GM19023 (cell line): ENCODE measurements at regions not wholly inside any gene's neighbourhood (a gene's known extent, or its start where the extent isn't known, plus 50 kb on each side); places are given as distances from the start of the nearest gene placed in this dataset.

Experiments
- ATAC-seq: cut with Tn5 transposase; IDR thresholded peaks from one replicate; pipeline ENCODE4 v1.9.1; 2021; ENCODE audit warnings: mild to moderate bottlenecking, moderate library complexity; ENCODE audit not compliant: unreplicated experiment

DNA sequence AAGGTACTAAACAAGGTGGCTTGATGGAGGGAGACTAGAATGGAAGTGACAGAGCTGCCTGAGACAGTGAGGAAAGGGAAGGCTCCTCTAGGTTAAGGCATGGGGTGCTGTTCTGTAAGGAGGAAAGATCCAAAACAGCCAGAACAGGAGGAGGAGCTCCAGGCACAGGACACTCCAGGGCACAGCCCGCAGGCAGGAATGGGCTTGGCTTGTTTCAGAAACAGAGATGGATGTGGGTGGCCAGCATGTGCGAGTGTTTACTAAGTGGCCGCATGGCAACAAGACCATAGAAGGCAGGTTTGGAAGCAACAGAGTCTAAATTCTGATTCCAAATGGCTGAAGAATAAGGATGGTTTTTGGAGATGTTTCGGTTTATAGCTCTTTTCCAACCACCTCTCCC is 889.1 kb downstream of the AACS start:
- ATAC-seq: no peak

DNA sequence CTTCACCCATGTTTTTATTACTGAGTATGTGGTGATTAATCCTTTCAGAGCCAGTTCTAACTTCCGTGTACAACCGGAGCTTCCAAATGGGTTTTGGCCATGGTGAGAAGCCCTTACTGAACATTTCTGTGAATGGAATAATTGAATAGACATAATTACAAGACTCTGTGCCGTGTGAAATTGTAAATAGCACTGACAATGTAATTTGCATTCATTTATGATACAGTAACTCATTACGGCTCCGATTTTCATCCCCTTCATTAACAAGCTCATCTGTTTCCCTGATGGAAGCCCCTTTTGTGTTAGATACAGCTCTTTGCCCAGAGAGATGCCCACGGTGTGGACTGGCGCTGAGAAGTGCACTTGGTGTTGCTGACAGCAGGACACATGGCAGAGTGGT is 891.0 kb downstream of the AACS start:
- no peak for ATAC-seq

DNA sequence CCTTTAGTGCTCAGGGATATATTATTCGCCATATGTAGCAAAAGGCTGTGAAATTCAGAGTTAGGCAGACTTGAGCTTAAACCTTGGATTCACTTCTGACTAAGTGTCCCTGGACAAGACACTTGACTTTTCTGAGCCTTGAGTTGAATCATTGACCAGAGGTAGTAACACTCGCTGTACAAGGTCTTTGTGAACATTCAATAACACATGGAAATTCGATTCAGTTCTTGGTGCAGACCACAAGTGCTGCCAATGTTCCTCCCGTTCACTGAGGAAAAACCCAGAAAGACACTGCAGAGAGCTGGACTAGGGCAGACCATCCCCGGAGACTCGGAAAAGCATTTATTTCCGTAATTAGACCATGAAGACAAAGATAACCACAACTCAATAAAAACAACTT is 901.4 kb downstream of the AACS start:
- no peak for ATAC-seq

DNA sequence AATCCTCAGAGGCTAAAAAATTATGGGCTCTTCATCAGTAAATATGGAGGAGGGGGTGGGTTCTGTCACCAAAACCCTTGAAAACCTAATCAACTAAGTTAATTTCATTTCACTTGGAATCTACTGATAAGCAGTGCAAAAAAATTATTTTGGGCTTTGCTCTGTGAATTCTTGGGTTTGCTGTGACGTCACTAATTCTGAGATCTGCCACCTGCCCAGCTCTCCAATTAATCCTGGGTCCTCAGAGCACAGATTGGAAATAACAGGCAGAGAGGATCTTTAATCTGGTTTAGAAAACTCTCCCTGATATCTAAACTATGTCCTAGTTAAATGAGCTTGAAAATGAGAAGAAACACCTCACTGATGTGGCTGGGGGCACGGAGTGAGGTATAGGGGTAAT is 903.2 kb downstream of the AACS start:
- ATAC-seq: no peak

DNA sequence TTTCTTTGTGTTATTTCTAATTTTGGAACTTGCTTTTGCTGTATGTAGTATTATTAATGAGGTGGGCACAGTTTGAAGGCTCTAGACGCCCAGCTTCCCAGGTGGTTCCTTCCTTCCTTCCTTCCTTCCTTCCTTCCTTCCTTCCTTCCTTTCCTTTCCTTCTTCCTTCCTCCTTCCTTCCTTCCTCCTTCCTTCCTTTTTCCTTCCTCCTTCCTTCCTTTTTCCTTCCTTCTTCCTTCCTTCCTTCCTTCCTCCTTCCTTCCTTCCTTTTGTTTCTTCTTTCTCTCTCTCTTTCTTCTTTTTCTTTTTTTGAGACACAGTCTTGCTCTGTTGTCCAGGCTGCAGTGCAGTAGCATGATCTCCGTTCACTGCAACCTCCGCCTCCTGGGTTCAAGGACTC is 906.7 kb downstream of the AACS start:
- no peak for ATAC-seq

DNA sequence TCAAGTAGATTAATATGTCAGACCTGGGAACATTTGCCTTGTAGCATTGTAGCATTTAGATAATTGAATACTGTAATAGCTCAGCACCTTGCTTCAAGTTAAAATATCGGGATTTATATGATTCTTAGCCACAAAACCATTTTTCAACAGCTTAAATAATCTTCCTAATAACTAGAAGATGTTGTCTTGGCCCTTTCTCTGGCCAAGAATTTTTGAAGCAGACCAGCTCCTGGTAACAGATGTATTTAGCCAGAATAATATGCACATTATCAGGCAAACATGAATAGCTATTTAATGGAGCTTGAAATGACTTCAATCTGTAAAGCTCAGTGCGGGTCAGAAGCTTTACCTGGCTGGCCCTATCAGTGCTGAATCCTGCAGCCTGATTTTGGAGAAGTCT is 913.1 kb downstream of the AACS start:
- no peak for ATAC-seq

DNA sequence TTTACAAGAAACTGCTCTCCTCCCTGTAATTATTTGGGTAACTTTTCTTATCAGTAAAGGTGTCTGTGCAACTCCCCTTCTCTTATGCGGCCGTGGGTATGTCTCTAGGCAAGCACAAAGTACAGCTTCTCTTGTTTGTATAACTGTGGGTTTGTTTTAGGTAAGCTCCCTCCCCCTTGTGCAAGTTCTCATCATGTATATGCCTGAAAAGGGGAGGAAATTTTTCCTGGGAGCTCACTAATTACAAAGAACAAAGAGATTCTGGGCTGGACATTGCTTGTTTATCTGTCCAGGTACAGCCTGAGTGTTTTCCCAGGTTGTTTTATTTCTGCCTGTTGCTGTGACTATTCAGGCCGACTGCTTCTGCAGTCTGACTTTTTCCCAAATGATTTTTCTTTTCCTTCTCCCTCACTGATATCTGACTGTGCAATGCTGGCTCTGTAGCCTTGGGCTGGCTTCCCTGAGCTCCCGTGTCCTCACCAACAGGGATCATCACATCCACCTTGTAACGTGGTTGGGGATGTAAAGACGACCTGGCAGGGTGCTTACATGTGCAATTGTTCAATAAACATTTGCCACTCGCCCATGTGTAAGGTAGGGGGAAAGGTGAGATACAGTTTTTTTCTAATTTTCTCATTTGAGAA is 916.5 kb downstream of the AACS start:
- ATAC-seq: no peak

DNA sequence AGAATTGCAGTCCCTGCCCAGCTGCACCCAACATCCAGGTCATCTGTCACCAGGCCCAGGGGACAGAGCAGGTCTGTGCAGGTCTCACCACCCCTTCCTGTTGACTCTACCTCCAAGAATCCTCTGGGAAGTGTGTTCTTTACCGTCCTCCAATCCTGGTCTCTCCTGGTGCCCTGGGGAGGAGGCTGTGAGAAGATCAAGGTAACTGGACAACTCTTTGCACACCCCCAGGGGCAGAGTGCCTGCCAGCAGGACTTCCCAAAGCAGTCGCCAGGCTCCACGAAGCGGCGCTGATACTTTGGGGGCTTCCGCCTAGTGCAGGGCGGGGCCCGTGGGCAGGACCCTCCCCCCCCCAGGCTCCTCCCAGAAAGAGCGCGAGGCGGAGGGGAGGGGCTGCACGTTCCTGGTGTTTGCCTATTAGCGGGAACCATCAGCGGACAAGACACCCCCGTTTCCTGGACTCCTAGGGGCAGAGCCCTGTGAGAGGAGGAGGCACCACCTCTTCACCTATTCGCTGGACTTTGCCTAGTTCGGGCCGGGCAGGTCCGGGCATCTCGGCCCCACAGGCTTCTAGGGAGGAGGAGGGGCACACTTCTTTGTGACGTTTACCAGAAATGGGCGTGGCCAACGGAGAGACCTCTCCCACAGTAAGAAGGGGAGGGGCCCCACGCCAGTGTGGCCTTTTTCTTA is 918.0 kb downstream of the AACS start:
- no peak for ATAC-seq

DNA sequence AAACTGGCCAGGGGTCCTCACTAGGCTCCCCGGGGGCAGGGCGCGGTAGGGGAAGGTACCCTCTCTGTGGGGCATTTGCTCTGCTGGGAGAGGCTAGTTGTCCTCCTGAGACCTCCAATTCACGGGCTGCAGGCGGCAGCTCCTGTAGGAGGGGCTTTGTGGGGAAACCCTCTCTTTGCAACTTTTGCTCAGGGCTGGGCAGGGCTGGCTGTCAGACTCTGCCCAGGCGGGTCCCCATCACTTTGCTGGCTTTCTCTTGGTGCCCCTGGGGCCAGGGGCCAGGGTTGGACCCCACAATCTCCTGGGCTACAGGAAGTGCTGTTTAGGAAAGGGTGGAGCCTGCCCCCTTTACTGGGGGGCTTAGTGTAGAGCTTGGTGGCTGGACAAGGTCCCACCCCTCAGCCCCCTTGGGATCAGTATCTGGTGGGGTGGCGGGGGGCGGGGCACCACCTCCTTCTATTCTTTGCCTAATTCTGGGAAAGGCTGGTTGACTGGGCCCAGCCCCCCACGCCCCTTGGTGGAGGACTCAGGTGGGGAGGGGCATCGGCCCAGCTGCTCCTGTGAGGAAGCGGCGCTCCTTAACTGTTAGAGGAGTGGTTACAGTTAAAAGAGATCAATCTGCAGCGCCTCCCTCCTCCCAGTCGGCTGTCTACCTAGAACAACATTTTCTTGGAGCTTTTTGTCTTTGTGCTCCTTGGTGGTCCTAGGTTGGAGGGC is 918.7 kb downstream of the AACS start:
- ATAC-seq: no peak

DNA sequence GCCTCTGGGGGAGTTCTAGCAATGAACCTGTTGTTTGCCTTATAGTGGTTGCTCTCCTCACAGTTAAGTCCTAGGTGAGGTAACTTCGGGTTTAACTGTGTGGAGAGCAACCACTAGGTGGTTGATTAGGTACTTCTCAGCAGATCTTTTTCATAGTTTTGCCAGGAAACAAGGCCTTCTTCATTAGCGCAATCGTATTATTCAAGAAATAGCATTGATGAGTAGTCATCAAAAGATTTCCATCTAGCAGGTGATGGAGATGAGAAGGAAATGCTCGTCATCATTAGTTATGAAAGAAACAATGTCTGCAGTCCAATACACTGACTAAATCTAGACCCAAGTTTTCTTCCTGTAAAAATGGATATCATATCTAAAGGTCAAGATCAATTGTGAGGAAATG is 923.3 kb downstream of the AACS start:
- no peak for ATAC-seq

DNA sequence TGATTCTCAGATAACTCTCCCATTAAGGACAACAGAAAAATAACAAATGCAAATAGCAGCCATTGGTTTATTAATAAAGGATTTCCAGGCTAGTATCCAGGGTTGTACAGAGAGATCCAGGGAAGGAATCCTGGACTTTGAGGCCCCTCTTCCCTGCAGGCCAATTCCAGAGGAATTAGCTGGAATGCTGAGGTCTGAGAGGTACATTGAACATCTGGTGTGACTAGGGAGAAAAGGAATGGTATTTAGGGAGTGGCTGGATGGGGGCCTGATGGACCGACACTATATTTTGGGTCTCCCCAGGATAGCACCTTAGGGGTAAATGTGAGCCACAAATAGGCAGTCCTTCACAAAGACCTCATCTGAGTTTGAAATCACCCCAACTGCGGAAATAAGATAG is 924.5 kb downstream of the AACS start:
- ATAC-seq: no peak

DNA sequence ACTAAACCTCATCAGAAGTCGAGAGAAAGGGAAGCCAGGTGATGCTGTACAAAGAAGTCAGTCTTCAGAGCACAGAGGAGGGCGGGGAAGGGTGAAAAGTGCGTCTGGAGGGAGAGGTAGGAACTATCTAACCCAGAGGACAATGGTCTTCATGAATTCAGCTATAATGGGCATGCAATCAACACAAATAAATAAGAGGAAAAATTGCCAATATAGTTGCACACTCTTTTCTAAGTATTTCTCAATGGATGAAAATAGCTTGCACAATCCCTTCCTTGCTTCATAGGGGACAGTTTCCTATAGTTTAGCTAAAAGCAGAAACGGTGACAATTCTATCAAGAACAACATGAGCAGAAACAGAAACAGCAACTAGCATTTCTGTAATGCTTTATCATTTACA is 931.2 kb downstream of the AACS start:
- ATAC-seq: no peak

DNA sequence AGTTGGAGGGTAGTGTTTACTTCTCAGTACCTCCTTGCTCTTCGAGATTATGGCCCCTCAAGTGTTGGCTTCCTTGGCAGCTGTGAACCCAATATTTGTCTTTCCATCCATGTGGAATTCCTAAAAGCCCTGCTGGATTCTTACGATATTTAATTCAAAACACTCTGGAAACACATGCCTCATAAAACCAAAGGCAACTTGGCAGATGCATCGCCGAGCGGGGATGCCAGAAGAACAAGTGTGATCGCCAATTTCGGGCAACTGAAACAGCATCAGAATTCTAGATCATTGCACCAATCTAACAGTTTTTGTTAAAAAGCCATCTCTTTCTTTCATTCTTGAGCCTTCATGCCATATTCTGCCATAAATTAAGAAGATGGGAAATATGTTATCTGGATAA is 934.4 kb downstream of the AACS start:
- no peak for ATAC-seq

DNA sequence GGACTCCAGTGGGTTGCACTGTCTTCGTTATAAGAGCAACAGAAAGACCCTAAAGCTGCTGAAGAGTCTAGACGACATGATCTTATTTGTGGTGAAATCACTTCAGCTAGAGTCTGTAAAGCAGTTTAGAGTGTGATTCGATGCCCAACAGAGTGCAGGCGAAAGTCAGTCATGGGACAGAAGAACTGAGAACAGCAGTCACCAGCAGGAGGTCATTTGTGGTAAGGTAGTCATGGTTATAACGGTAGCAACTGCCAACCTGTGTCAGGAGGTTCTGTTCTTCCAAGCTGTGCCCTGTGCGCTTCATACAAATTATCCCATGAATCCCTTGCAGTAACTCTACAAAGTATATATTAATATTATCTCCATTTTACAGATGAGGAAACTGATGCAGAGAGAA is 954.1 kb downstream of the AACS start:
- no peak for ATAC-seq

DNA sequence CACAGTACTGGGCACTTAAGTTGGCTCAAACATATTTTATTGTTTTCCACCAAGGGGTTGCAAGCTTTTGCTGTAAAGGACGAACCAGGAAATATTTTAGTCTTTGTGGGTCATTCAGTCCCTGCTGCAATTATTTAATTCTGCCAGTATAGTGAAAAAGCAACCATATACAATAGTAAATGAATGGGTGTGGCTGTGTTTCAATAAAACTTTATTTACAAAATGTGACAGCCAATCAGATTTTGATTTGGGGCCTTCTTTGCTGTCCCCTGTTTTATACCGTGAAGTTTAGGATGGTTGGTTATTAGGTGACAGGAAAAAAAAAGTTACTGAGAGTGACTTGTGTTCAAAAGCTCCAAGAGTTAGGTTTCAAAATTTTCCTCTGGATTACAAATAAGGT is 956.4 kb downstream of the AACS start:
- no peak for ATAC-seq

DNA sequence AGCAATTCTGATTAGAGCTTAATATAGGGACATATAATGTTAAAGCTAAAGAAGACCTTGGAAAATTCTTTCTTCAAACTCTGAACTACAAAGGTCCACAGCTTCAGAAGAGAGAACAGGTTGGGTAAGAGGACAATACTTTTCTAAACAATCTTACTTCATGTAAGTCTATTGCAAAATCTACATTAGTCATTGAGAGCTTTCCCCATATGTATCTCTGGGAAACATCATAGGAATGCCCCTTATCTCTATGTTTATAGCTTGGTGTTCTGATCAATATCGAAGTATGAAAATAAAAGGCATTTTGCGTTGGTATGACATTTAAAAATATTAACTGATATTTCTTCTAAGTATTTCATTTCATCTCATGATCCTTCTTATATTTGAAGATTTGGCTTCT is 962.6 kb downstream of the AACS start:
- no peak for ATAC-seq

DNA sequence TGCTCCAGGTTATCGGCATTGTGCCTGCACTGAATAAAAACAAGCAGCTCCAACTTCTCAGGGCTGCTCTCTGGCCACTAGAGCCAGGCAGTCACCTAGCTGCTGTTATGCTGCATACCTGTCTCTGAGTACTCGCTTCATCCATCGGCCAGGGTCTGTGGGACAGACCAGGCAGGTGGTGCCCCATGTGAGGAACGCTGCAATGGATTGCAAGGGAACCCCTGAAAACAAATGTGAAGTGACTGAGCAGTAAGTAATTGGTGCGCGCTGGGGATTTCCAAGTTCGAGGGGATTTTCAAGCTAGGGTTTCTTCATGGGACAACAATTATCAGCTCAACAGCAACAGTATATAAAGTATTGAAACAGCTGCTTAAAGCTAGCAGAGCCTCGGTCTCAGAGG is 965.3 kb downstream of the AACS start:
- no peak for ATAC-seq

DNA sequence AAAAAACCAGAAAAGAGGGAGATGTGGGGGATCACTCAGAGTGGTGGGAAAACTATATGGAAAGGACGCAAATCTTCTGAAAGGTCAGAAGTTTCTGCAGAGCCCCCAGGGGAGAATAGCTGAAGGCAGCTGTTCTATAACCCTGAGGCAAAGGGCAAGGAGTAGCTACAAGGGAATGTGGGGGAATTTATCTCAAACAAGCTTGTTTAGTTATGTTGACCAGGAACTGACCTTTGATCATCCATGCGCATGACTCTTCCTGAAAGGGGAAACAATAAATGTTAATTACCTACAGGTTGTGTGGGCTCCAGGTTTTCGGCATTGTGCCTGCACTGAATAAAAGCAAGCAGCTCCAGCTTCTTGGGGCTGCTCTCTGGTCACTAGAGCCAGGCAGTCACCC is 968.5 kb downstream of the AACS start:
- no peak for ATAC-seq

DNA sequence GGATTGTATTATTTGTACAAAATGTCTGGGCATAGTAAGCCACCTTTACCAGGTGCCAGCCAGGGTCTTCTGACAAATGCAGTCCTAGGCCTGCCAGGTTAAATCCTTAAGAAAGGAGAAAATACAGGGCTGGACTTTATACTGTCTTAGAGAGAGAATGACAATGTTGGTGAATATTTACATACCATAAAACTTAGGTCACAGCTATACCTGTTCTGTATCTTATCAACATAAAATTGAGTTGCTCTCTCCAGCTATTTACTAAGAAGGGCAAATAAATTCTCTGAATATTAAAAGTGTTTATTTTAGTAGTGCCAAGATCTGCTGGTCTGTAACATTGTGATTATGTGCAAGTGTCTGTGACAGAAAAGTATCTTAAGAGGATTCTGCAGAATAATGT is 971.1 kb downstream of the AACS start:
- ATAC-seq: no peak

DNA sequence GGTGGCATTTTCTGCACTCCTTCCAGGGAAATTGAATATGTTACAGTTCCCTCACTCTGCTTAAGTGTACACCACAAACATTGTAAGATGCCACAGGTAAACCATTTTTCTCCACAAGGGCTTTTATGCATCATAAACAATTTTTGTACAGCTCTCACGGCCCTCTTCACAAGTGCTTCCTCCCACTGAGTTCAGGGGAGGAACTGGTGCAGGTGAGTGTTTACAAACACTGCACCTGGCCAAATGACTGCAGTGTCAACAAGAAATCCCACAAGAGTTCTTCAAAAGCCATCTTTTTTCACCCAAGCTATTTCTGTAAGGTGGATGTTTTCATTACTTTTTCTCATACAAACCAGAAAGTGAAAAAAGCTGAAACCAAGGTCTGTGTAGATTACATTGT is 973.2 kb downstream of the AACS start:
- ATAC-seq: no peak

DNA sequence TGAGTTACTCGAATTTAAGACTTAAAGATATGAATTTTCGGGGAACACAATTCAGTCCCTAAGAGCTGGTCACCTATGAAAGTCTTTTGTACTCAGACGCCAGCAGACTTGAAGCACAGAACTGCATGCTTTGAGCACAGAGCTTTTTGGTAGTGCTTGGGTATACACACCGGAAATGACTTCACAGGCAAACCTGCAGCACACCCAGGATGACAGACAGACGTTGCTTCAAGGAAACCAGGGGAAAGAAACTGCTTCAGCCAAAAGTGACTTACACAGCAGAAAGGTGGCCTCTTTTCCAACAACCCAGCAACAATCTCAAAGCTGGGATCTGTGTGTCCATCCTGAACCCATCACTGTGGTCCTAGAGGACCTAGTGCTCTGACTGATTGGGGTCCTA is 975.1 kb downstream of the AACS start:
- no peak for ATAC-seq

DNA sequence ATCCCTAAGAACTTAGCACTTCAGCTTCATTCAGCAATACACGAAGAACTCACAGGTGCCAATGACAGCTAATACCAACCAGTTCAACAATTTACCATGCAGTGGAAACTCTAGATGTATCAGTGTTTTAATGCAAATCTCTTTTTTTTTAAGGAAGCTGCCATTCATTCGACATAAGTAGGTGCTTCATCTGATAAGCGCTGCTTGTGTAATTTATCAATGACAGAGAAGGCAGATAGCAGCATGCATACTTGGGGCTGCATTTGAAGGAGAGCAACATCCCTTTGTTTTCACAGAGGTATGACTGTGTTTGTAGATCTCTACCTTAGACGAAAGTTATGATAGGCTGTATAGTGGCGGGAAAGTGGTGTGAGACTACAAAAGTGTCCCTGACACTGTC is 977.1 kb downstream of the AACS start:
- no peak for ATAC-seq
